GM18502 (cell line): ENCODE measurements at regions not wholly inside any gene's neighbourhood (a gene's known extent, or its start where the extent isn't known, plus 50 kb on each side); places are given as distances from the start of the nearest gene placed in this dataset.

Source experiments
- ATAC-seq: cut with Tn5 transposase; IDR thresholded peaks from one replicate; pipeline ENCODE4 v1.9.1; 2021; ENCODE audit warnings: mild to moderate bottlenecking; ENCODE audit not compliant: unreplicated experiment, poor library complexity

DNA sequence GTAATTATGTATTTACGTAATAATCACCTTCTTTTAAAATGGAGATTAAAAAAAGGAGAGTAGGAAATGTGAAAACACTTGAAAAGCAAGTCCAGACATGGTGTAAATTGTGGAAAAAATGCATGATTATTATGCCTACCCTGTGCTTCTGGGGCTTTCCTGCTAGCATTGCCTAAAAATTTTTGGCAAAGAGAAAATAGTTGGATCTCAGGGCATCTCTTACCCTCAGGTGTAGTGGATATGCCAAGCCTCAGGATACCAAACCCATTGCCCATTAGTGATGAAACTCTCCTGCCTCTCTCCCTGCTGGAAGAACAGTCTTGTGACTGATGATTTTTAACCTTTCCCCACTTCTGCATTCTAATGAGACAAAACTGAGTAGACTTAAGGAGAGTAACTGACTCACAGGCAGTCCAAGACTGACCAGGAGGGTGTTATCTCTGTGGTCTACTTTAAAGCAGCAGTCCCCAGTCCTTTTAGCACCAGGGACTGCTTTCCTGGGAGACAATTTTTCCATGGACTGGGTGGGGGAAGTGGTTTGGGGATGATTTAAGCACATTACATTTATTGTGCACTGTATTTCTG is 174.6 kb downstream of the ZNF330 start:
- ATAC-seq: no peak

DNA sequence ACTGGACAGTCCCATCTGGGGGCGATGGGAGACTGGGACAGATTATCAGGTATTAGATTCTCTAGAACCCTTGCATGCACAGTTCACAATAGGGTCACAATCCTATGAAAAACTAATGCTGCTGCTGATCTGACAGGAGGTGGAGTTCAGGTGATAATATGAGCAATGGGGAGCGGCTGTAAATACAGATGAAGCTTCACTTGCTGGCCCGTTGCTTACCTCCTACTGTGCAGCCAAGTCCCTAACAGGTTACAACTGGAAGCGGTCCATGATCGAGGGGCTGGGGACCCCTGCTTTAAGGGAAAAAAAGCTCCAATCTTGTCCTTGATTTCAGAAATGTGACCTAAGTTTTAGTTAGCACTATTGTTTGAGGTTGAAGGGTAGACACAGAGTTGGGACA is 175.2 kb downstream of the ZNF330 start:
- ATAC-seq: no peak

DNA sequence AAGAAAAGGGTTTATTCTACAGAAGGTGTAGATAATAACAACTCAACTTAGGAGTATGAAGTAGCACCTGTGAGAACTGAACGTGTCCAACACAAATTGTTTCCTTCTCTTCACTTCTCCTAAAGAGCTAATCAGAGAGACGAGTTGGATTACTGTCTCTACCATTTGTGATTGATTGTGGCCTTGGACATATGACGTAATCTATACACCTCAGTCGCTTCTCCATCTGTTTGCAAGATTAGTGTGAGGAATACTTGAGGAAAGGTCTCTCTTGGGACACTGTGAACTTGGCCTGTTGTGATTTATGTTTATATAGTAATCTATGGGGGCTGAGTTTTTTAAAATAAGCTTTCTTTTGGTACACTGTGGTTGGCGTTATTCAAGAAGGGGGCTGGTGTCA is 182.0 kb downstream of the ZNF330 start:
- no peak for ATAC-seq

DNA sequence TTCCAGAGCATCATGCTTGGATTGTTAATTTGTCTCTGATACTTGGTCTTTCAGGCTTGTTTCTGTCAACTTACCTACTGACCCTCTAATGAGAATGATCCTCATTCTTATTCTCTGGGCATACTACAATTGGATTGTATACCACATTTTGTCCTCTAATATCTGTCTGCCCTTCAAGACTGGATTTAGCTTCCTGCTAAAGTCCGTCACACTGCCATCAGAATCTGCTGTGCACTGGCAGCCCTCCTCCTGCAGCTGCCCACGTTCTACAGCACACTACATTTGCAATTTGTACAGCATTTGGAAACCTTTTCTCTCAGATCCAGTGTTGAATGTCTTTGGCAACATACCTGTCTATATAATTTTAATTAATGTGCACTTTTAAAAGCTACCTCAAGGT is 183.1 kb downstream of the ZNF330 start:
- no peak for ATAC-seq

DNA sequence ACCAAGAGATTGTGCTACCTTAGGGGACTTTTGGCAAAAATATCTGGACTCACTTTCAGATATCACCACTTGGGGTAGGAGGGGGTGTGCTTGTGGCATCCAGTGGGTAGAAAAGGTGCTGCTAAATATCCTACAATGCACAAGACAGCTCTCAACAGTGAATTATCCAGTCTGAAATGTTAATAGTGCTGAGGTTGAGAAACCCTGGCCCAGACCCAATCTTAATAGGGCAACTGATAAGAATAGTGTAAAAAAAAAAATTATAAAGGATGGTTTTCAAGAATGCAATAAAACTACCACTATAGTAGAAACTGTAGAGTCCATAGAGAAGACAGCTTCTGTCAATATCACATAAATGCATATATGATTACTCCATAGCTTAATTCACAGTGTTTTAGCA is 185.5 kb downstream of the ZNF330 start:
- ATAC-seq: no peak

DNA sequence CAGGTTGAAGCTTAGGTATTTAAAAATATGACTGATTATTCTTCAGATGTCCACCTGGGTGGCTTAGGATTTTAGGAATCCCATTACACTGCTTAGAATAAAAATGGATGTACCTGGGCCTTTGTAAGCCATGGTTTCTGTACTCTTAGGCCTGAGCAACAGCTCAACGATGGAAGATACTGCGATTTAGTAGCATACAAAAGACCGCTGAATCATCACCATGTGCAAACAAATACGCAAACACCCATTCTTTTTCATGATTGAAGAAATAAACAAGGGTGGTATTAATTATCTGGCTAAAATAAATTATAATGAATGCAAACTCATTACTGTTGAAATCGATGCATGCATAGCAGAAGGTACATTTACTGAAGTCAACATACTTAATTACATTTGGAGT is 188.9 kb downstream of the ZNF330 start:
- ATAC-seq: no peak

DNA sequence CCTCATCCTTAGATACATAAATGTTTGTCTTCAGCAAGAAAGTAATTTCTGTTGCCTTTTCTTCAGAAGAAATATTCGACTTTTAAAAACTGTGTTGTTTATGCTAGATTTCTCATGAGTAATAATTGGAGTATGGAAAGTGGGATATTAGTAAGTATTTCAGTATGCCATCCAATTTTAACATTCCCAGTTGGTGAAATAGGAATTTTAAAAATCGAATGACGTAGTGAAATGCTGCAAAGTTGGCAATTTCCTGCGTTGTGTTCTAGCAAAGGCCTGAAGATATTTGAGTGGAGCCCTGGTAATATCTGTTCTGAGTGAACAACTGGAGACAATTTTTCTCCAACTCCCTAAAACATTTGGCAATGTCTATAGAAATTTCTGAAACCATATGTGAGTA is 190.1 kb downstream of the ZNF330 start:
- ATAC-seq: no peak

DNA sequence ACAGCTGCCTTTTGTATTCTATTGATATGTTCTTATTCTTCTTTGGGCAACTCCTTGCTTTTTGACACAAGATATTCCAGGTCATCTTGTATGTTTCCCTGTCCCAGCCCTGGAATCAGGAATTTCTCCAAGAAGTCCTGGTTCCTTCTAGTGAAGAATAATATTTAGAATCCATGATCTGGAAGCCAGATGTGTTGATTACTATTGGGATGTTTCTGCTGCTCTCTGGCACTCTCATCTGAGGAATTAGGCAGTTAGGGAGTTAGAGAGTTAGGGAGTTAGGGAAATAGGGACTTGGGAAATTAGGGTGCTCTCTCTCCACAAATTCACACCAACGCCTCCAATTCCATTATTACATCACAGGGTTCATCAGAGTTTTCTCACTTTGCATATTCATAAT is 191.2 kb downstream of the ZNF330 start:
- no peak for ATAC-seq

DNA sequence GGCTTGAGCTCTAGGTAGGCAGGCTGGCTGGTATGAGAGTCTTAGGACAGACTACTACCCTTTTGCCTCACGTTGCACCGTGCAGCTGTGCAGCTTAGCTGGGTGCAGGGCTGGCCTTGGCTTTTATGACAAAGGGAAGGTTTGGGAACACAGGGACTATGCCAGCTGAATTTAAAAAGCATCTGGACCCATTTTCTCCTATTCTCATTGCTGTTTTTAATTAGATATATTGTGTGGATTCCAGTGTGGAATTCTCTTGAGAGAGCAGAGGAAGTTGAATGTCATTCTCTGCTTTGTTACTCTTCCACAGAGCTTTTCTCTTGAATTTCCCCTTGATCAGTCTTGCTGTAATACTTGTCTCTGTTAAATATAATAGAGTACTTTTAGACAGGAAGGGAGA is 192.7 kb downstream of the ZNF330 start:
- ATAC-seq: no peak

DNA sequence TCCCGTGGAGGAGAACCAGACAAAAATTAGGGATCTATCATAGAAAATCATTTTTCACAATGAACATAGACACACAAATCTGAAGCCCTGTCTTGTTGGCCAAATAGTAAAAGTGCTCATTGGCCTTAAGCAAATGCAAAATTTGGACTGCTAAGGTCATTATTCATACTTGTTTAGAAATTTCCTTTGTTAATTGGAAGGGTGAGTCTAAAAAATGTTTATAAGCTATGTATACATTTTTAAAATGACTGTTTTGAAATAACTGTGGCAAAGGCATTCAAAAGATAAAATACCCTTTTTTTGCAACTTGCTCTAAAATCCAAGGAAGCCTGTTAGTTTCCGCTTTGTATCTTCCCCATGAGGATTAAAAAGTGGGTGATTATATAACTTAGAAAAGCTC is 195.0 kb downstream of the ZNF330 start:
- ATAC-seq: no peak

DNA sequence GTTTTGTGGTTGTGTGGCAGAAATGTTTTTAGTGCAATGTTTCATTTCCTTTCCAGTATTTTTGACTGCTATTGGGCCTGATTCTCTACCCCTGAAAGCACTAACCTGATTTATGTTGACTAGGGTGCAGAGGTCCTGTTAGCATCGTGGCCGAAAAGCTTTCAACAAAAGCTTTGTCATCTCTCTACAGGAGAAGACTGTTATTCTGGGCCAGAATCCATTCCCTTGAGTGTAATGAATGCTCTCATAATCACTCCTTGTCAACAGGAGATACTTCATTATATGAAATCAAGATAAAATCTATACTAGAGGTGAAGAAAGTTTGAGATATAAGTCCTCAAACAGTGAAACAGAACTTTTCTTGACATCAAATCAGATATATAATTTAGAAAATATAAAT is 195.5 kb downstream of the ZNF330 start:
- no peak for ATAC-seq

DNA sequence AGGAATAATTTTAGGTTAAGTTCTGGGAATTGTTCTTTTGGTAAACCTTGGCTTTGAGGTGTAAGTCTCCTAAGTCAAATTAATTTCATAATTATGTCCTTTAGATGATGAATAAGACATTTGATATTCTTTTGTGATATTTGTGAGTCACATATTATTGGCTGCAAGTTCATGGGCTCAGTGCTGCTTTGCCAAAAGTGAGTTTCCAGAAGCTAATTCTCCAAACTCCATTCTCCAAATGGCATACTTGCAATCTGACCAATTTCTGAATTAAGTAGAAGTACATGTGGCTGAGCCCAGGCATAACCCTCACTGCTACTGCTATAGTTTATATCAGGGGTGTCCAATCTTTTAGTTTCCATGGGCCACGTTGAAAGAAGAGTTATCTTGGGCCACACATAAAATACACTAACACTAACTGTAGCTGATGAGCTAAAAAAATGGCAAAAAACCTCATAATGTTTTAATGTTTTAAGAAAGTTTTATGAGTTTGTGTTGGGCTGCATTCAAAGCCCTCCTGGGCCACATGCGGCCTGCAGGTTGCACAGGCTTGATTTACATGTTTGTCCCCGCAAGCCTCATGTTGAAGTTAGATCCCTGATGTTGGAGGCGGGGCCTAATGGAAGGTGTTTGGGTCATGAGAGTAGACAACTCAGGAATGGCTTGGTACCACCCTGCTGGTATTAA is 196.1 kb downstream of the ZNF330 start:
- ATAC-seq: no peak

DNA sequence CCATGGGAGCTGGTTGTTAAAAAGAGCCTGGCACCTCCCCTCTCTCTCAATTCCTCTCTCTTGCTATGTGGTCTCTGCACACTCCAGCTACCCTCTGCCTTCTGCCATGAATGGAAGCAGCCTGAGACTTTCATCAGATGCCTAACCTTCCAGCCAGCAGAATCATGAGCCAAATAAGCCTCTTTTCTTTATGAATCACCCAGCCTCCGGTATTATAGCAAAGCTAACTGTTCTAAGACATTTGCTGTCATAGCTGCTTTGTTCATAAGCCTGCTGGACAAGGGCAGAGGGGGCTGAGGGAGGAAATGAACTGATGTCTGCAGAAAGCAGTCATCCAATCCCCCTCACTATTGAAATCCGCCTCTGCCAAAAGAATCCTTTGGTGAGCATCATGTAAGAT is 196.7 kb downstream of the ZNF330 start:
- ATAC-seq: no peak

DNA sequence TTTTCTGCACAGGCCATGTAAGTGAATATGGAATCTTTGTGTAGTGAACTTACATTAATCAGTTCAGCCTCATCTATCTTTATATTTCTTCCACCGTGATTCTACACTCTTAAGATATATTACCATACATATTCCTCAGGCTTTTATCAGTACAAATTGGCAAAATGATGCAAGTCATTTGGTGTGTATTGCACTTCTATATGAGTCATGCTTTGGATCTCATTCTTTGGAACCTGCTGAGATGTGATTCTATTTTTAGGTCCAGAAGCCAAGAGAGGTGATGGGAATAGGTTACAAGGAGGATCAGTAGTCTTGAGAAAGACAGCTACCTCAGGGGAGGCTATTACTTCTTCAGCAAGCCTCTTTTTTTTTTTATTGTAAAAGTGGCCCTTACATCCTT is 204.4 kb downstream of the ZNF330 start:
- no peak for ATAC-seq

DNA sequence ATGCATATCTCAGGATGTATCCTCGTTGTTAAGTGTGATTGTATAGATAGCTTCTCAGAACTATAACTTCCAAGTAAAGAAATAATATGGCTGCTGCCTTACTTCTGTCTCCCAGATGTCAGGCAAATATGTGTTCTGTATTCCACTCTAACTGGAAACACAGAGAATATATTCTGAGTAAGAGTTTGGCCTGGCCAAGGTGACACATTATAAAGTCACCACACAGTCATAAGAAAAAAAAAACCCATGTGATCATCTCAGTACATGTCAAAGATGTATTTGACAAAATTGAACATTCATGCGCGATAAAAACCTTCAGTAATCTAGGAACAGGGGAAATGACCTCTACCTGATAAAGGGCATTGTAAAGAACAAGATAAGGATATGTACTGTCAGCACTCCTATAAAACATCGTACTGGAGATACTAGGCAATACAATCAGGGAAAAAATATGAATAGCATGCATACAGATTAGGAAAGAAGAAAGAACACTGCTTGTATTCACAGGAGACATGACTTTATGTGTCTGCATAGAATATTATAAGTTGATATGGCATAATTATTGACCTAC is 207.1 kb downstream of the ZNF330 start:
- no peak for ATAC-seq

DNA sequence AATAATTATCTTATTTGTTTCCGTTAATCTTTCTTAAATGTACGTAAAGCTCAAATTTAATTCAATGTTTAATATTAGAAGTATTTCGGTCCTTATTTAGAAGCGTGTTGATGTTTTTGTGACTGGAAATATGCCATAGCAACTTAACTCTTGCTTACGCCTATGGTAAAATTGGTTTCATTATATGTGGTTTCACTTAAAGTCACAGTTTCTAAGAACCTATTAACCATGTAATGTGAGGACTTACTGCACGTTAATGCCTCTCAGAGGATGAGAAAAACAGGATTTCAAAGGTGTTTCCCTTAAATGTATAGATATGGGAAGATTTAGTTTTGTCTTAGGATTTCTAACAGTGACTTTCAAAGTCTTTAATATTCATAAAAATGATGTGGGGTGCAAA is 206.4 kb upstream of the IL15 start:
- no peak for ATAC-seq

DNA sequence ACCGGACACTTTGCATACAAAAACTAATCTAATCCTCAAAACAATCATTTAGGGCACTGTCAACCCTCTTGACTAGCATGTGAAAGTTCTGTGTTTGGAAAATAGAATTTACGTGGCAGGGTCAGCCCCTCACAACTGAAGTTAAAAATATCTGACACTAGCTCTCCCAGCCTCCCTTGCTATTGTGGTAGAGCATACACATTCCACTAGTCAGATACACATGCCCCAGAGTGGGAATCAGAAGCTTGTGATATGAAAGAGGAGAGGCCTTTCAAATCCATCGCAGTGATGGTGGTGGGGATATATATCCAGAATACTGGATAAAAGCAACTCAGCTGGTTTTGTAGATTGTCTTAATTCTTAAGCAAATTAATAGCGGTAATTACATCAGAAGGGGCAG is 205.7 kb upstream of the IL15 start:
- no peak for ATAC-seq

DNA sequence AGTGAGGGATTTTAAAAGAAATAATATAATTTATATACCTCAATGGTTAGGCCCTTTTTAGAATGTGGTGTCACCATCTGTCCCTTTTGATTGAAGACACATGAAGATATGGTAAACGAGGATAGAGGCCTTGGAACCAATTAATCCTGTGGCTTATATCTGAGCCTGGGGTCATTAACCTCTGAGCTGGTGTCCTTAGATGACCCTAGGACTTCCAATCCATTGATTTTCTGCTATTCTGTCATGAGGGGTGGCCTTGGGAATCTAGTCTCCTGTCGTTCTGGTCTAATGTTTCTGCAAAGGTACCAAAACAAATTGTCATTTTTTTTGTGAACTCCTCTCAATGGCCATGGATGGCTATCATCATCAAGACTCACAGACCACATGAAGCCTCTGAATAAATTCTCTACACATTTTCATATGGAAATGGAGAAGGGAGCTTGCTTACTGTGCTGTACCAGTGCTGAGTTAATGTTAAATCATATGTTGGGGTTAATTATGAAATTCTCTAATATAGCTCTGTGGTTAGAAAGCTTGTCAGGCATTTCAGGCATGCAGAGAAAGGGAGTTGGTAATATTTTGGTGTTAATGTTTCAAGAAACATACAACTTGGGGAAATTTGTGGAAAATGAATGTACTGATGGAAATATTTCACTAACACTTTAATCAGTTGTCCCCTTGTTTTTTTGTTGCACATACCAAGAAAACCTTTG is 204.2 kb upstream of the IL15 start:
- ATAC-seq: no peak

DNA sequence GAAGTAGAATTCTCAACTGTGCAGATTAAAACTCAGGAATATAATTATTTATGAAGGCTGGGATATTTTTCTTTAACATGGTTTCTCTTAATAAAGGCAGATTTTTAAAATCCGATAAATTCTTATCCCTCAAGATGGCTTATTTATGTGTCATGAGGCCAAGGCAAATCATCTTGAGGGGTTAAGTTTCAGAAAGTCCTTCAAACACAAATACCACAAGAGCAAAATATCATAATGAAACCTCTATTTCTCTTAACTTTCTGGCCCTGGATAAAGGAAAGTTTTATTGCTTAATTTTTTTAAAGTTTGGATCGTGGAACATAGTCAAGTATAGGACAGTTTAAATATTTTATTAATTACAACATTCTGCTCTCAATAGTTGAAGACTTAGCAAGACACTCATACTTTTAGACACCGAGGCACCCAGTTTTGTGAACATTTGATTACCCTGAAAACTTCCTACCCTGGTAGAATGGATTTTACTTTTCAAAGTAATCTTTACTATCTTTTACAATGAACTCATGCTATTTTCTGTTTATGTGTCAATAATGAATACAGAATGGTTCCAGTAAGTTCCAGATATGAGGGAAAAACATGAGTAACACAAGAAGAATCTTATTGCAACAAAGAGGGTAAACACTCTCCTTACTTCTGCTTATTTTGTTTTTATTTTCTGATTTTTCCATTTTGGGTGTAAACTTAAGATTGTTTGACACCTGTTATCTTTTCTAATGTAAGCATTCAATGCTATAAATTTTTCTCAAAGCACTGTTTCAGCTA is 200.7 kb upstream of the IL15 start:
- no peak for ATAC-seq

DNA sequence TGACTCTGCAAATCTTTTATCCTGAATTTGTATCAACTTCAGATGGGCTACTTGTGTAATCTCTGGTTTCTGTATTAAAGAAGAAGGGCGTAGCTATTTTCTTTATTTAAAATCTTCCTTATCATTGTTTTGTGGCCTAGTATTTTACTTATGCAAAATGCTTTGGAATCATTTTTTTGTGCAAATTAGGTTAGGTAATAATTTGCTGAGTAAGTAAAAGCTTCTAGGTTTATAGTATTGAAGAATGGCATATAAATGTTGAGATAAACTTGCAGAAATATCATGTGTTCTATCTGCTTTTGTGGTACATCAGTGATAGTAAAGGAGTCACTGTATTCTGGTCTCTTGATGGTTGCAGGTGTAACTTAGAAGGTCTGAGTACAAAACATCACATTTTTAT is 197.2 kb upstream of the IL15 start:
- no peak for ATAC-seq

DNA sequence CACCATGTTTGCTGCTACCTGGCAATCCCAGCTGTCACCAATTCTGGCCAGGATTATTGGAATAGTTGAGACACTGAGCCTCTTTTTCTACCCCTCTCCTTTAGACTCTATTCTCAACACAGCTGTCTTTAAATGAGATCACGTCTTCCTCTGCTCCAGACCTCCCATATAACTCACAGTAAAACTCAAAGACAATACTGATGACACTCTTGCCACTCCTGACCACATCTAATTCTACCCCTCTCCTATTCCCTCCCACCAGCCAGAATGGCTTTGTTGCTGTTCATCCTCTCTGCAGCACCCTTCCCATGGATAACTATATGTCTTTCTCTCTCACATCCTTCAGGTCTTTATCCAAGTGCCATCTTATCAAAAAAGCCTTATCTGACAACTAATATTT is 188.6 kb upstream of the IL15 start:
- ATAC-seq: no peak
